CD4-positive, CD25-positive, alpha-beta regulatory T cell (primary cell): ENCODE measurements at regions not wholly inside any gene's neighbourhood (a gene's known extent, or its start where the extent isn't known, plus 50 kb on each side); places are given as distances from the start of the nearest gene placed in this dataset.

Experiments
- ATAC-seq, 2 donors: fragments of 150-1000 bp; cut with Tn5 transposase; one replicate each; pipeline ENCODE4 v1.10.0; 2021; ENCODE audit warnings: low read depth in 2 of 2, moderate number of reproducible peaks in 2 of 2, moderate library complexity in 1 of 2
- DNase-seq, 3 donors: peaks; one replicate each; pipeline versions ENCODE4 v3.0.0 to v3.0.0-alpha.2; 2012 to 2022; ENCODE audit warnings: mixed read lengths in 1 of 3
- H3K27ac ChIP-seq: one replicate; pipeline ENCODE4 v1.7.0; 2013; ENCODE audit warnings: mild to moderate bottlenecking, low read length; ENCODE audit not compliant: insufficient read depth, poor library complexity, severe bottlenecking
- H3K27me3 ChIP-seq: one replicate; pipeline ENCODE4 v1.7.0; 2013; ENCODE audit warnings: low read length; ENCODE audit not compliant: control insufficient read depth, insufficient read depth
- H3K36me3 ChIP-seq: one replicate; pipeline ENCODE4 v1.7.0; 2013; ENCODE audit warnings: mild to moderate bottlenecking, low read length, moderate library complexity; ENCODE audit not compliant: control insufficient read depth, insufficient read depth
- H3K4me1 ChIP-seq: 2 replicates; pipeline ENCODE4 v1.7.0; 2013; ENCODE audit warnings: mild to moderate bottlenecking, low read length; ENCODE audit not compliant: insufficient read depth, control insufficient read depth, poor library complexity, severe bottlenecking
- H3K4me3 ChIP-seq: one replicate; pipeline ENCODE4 v1.7.0; 2013; ENCODE audit warnings: low read depth, mild to moderate bottlenecking, low read length, moderate library complexity
- H3K9me3 ChIP-seq, 2 experiments: 1 replicate in 1 of 2; 2 replicates in 1 of 2; pipeline ENCODE4 v1.7.0; 2013; ENCODE audit warnings: low read length in 2 of 2, mild to moderate bottlenecking in 1 of 2, moderate library complexity in 1 of 2; ENCODE audit not compliant: control insufficient read depth in 2 of 2
- H3K27ac Mint-ChIP-seq, 3 donors: one replicate each; pipeline ENCODE4 v1.8.0; 2020 to 2022; ENCODE audit warnings: mild to moderate bottlenecking in 3 of 3, mixed read lengths in 3 of 3, moderate library complexity in 2 of 3
- H3K27me3 Mint-ChIP-seq: one replicate; pipeline ENCODE4 v1.8.0; 2022; ENCODE audit warnings: mild to moderate bottlenecking, mixed read lengths
- H3K36me3 Mint-ChIP-seq: one replicate; pipeline ENCODE4 v1.8.0; 2020; ENCODE audit warnings: mixed read lengths
- H3K4me1 Mint-ChIP-seq, 4 donors: one replicate each; pipeline ENCODE4 v1.8.0; 2020 to 2022; ENCODE audit warnings: mixed read lengths in 4 of 4, mild to moderate bottlenecking in 1 of 4
- H3K4me3 Mint-ChIP-seq, 4 donors: one replicate each; pipeline ENCODE4 v1.8.0; 2020 to 2022; ENCODE audit warnings: mild to moderate bottlenecking in 4 of 4, mixed read lengths in 4 of 4, moderate library complexity in 3 of 4
- H3K9me3 Mint-ChIP-seq, 7 donors: one replicate each; pipeline ENCODE4 v1.8.0; 2020 to 2022; ENCODE audit warnings: mixed read lengths in 7 of 7, mild to moderate bottlenecking in 3 of 7, moderate library complexity in 2 of 7

- Mint-ChIP-seq H3K4me1 (peaks cover 13 to 18% (median 15%) of the 10 kb centered on the region in 4 donors), H3K27ac (no peak overlapping the region), H3K4me3 (no peak overlapping the region), H3K36me3 (no peaks in the 10 kb centered on the region), H3K27me3 (no peaks in the 10 kb centered on the region), H3K9me3 (peaks cover 0 to 18% (median 10%) of the 10 kb centered on the region in 7 donors)
- Histone ChIP-seq H3K27ac (no peak overlapping the region), H3K4me1 (peaks cover 8% of the 10 kb centered on the region), H3K4me3 (no peak overlapping the region), H3K36me3 (no peaks in the 10 kb centered on the region), H3K9me3 (peaks cover 20 to 28% of the 10 kb centered on the region in 2 experiments), H3K27me3 (no peaks in the 10 kb centered on the region)
- DNase-seq = no peak
- no peak for ATAC-seq
Observed at GRCh38 chr12:89185181-89185580, 167.1 kb downstream of the DUSP6 start.

GRCh38 chr12:89183985-89184435 is 168.3 kb downstream of the DUSP6 start:
- H3K9me3 Mint-ChIP-seq = peaks cover 0 to 10% (median 7%) of the 10 kb centered on the region in 7 donors
- DNase-seq (no peak), ATAC-seq (no peak)
- Histone ChIP-seq H3K27me3 (no peaks in the 10 kb centered on the region), H3K36me3 (no peaks in the 10 kb centered on the region), H3K9me3 (peaks cover 8 to 16% of the 10 kb centered on the region in 2 experiments), H3K4me1 (peaks cover 8% of the 10 kb centered on the region), H3K27ac (no peak overlapping the region), H3K4me3 (no peak overlapping the region)
- H3K4me3 Mint-ChIP-seq = no peak overlapping the region
- H3K27ac Mint-ChIP-seq = no peak overlapping the region
- H3K36me3 Mint-ChIP-seq = no peaks in the 10 kb centered on the region
- peaks cover 16 to 23% (median 19%) of the 10 kb centered on the region in 4 donors for H3K4me1 Mint-ChIP-seq
- H3K27me3 Mint-ChIP-seq = no peaks in the 10 kb centered on the region

- Mint-ChIP-seq H3K36me3 (no peaks in the 10 kb centered on the region), H3K27me3 (peaks cover 4% of the 10 kb centered on the region), H3K27ac (peak overlapping the region in 1 of 3 donors; percentile 1), H3K4me1 (peaks cover 14 to 23% (median 19%) of the 10 kb centered on the region in 4 donors), H3K9me3 (peaks cover 0 to 3% (median 0%) of the 10 kb centered on the region in 7 donors), H3K4me3 (peak overlapping the region in 1 of 4 donors; percentile 3)
- Histone ChIP-seq H3K27me3 (no peaks in the 10 kb centered on the region), H3K4me3 (no peak overlapping the region), H3K9me3 (no peaks in the 10 kb centered on the region), H3K27ac (no peak overlapping the region), H3K36me3 (no peaks in the 10 kb centered on the region), H3K4me1 (peaks cover 8% of the 10 kb centered on the region)
- DNase-seq (peak in 1 of 3 donors; percentile 75), ATAC-seq (peak; percentile 53 to 61)
Observed at GRCh38 chr12:89181271-89181920, 170.9 kb downstream of the DUSP6 start.

GRCh38 chr12:89180496-89180895 is 171.8 kb downstream of the DUSP6 start:
- H3K4me3 ChIP-seq = no peak overlapping the region
- H3K27me3 ChIP-seq = no peaks in the 10 kb centered on the region
- H3K4me1 ChIP-seq = peaks cover 8% of the 10 kb centered on the region
- Mint-ChIP-seq H3K27ac (no peak overlapping the region), H3K4me1 (peaks cover 11 to 23% (median 18%) of the 10 kb centered on the region in 4 donors), H3K4me3 (peak overlapping the region in 1 of 4 donors; percentile 11), H3K9me3 (peaks cover 0 to 2% (median 0%) of the 10 kb centered on the region in 7 donors), H3K27me3 (peaks cover 4% of the 10 kb centered on the region), H3K36me3 (no peaks in the 10 kb centered on the region)
- DNase-seq (peak in 1 of 3 donors; percentile 39), ATAC-seq (no peak)
- H3K36me3 ChIP-seq = no peaks in the 10 kb centered on the region
- H3K9me3 ChIP-seq = no peaks in the 10 kb centered on the region
- H3K27ac ChIP-seq = no peak overlapping the region

- ATAC-seq (no peak), DNase-seq (no peak)
- H3K4me3 ChIP-seq = no peak overlapping the region
- H3K9me3 ChIP-seq = no peaks in the 10 kb centered on the region
- no peaks in the 10 kb centered on the region for H3K36me3 ChIP-seq
- peaks cover 8% of the 10 kb centered on the region for H3K4me1 ChIP-seq
- H3K27ac ChIP-seq = no peak overlapping the region
- H3K27ac Mint-ChIP-seq = no peak overlapping the region
- H3K36me3 Mint-ChIP-seq = no peaks in the 10 kb centered on the region
- peaks cover 0 to 2% (median 0%) of the 10 kb centered on the region in 7 donors for H3K9me3 Mint-ChIP-seq
- H3K27me3 Mint-ChIP-seq = peaks cover 4% of the 10 kb centered on the region
- H3K27me3 ChIP-seq = no peaks in the 10 kb centered on the region
- peak overlapping the region in 1 of 4 donors; percentile 11 for H3K4me3 Mint-ChIP-seq
- peaks cover 11 to 23% (median 18%) of the 10 kb centered on the region in 4 donors for H3K4me1 Mint-ChIP-seq
Observed at GRCh38 chr12:89179983-89180382, 172.3 kb downstream of the DUSP6 start.

- H3K9me3 Mint-ChIP-seq = peaks cover 0 to 2% (median 0%) of the 10 kb centered on the region in 7 donors
- peaks cover 4% of the 10 kb centered on the region for H3K27me3 Mint-ChIP-seq
- Histone ChIP-seq H3K9me3 (no peaks in the 10 kb centered on the region), H3K27ac (no peak overlapping the region), H3K4me1 (peaks cover 8% of the 10 kb centered on the region), H3K4me3 (no peak overlapping the region), H3K36me3 (no peaks in the 10 kb centered on the region), H3K27me3 (no peaks in the 10 kb centered on the region)
- DNase-seq = no peak
- peaks cover 11 to 23% (median 18%) of the 10 kb centered on the region in 4 donors for H3K4me1 Mint-ChIP-seq
- H3K36me3 Mint-ChIP-seq = no peaks in the 10 kb centered on the region
- no peak overlapping the region for H3K4me3 Mint-ChIP-seq
- no peak overlapping the region for H3K27ac Mint-ChIP-seq
- no peak for ATAC-seq
Observed at GRCh38 chr12:89179245-89179644, 173.1 kb downstream of the DUSP6 start.

GRCh38 chr12:89177802-89178395 is 174.4 kb downstream of the DUSP6 start:
- Mint-ChIP-seq H3K36me3 (no peaks in the 10 kb centered on the region), H3K27ac (no peak overlapping the region), H3K4me1 (peaks cover 11 to 23% (median 19%) of the 10 kb centered on the region in 4 donors), H3K27me3 (peaks cover 4% of the 10 kb centered on the region), H3K4me3 (no peak overlapping the region), H3K9me3 (peaks cover 0 to 2% (median 0%) of the 10 kb centered on the region in 7 donors)
- Histone ChIP-seq H3K36me3 (no peaks in the 10 kb centered on the region), H3K27me3 (no peaks in the 10 kb centered on the region), H3K4me3 (no peak overlapping the region), H3K9me3 (no peaks in the 10 kb centered on the region), H3K4me1 (peaks cover 8% of the 10 kb centered on the region), H3K27ac (no peak overlapping the region)
- no peak for DNase-seq
- no peak for ATAC-seq
